Endothelial cell of umbilical vein (primary cell): ENCODE measurements at regions not wholly inside any gene's neighbourhood (a gene's known extent, or its start where the extent isn't known, plus 50 kb on each side); places are given as distances from the start of the nearest gene placed in this dataset.

Experiments
- BruUV-seq: library from RNA; stranded (reverse); fragments of 400-500 nt; replicated peaks from 2 replicates; lab custom pipeline; 2021; lab: Mats Ljungman, UMichigan
- CTCF ChIA-PET: fragments of 300-600, 350-600 bp; sonication (Branson Sonifier 250); formaldehyde crosslinking; loops from one replicate; lab custom pipeline; 2021; ENCODE audit warnings: antibody characterized with exemption, inconsistent platforms; lab: Charles Lee
- POLR2A ChIA-PET: fragments of 300-600, 350-600 bp; sonication (Branson Sonifier 250); formaldehyde crosslinking; loops from one replicate; lab custom pipeline; 2021; ENCODE audit warnings: antibody characterized with exemption, inconsistent platforms; lab: Charles Lee
- DNase-seq: peaks from one replicate; pipeline ENCODE4 v3.0.0-alpha.2; 2011; ENCODE audit warnings: low read depth, low spot score
- FAIRE-seq: peaks from 2 replicates; lab custom pipeline; 2011; peaks lifted over from hg19 to GRCh38; lab: Jason Lieb, UNC
- H2AFZ ChIP-seq: 2 replicates; pipeline ENCODE4 v1.6.0; 2012; ENCODE audit warnings: low read depth, low read length, control low read depth, inconsistent platforms
- H3K27ac ChIP-seq: 2 replicates; pipeline ENCODE4 v1.5.1; 2011; ENCODE audit warnings: low read depth, mild to moderate bottlenecking, control low read depth, low read length, moderate library complexity; ENCODE audit not compliant: insufficient read depth
- H3K27me3 ChIP-seq, 2 experiments: 2 replicates each; pipeline versions ENCODE4 v1.6.0 to v1.6.1; 2011; ENCODE audit warnings: low read length in 2 of 2, mixed read lengths in 1 of 2; ENCODE audit not compliant: control insufficient read depth in 2 of 2, insufficient read depth in 2 of 2
- H3K36me3 ChIP-seq, 2 experiments: 2 replicates in 1 of 2; 3 replicates in 1 of 2; pipeline ENCODE4 v1.5.1; 2011; ENCODE audit warnings: low read length in 2 of 2, mild to moderate bottlenecking in 1 of 2, moderate library complexity in 1 of 2; ENCODE audit not compliant: control insufficient read depth in 2 of 2, insufficient read depth in 2 of 2; ENCODE audit errors: extremely low read depth in 1 of 2
- H3K4me1 ChIP-seq: 3 replicates; pipeline ENCODE4 v1.5.1; 2011; ENCODE audit warnings: mild to moderate bottlenecking, low read length; ENCODE audit not compliant: control insufficient read depth, insufficient read depth; ENCODE audit errors: extremely low read depth
- H3K4me2 ChIP-seq: 2 replicates; pipeline ENCODE4 v1.6.1; 2011; ENCODE audit warnings: low read length, control low read depth, mixed read lengths; ENCODE audit not compliant: insufficient read depth
- H3K4me3 ChIP-seq, 3 experiments: fragments of 200-600 bp in 1 of 3; sonication (generic), shearing (Covaris generic) in 1 of 3; replicated peaks in 1 of 3; 2 replicates each; pipeline ENCODE4 v1.5.1; 2011 to 2016; ENCODE audit warnings: control low read depth in 3 of 3, low read length in 3 of 3, mild to moderate bottlenecking in 2 of 3, inconsistent platforms in 1 of 3, low read depth in 1 of 3, moderate library complexity in 1 of 3; ENCODE audit not compliant: insufficient read depth in 1 of 3
- H3K79me2 ChIP-seq: 2 replicates; pipeline ENCODE4 v1.6.0; 2012; ENCODE audit warnings: low read length, inconsistent platforms; ENCODE audit not compliant: control insufficient read depth, insufficient read depth
- H3K9ac ChIP-seq: replicated peaks from 2 replicates; pipeline ENCODE3; 2011; ENCODE audit warnings: low read length, control low read depth; ENCODE audit not compliant: insufficient read depth; ENCODE audit errors: extremely low read depth
- H3K9me1 ChIP-seq: replicated peaks from 3 replicates; pipeline ENCODE4 v1.6.0; 2011; ENCODE audit warnings: mild to moderate bottlenecking, low read length; ENCODE audit not compliant: control insufficient read depth, insufficient read depth; ENCODE audit errors: extremely low read depth
- H3K9me3 ChIP-seq: replicated peaks from 2 replicates; pipeline ENCODE4 v1.5.1; 2012; ENCODE audit warnings: low read length, inconsistent platforms; ENCODE audit not compliant: control insufficient read depth, insufficient read depth
- H4K20me1 ChIP-seq: replicated peaks from 2 replicates; pipeline ENCODE3; 2011; ENCODE audit warnings: mild to moderate bottlenecking, low read length; ENCODE audit not compliant: control insufficient read depth, insufficient read depth; ENCODE audit errors: extremely low read depth
- EZH2 ChIP-seq: IDR thresholded peaks from 2 replicates; pipeline ENCODE4 v1.6.1; 2012; ENCODE audit warnings: borderline replicate concordance, low read depth, mild to moderate bottlenecking, moderate library complexity, low read length, inconsistent platforms; ENCODE audit not compliant: severe bottlenecking
- FOS ChIP-seq: IDR thresholded peaks from 2 replicates; pipeline ENCODE4 v1.6.1; 2011; ENCODE audit warnings: mild to moderate bottlenecking, low read length, moderate library complexity, borderline replicate concordance; ENCODE audit not compliant: insufficient read depth
- GATA2 ChIP-seq: IDR thresholded peaks from 2 replicates; pipeline ENCODE4 v1.7.0; 2011; ENCODE audit warnings: low read depth, mild to moderate bottlenecking, moderate library complexity, mixed read lengths, low read length; ENCODE audit not compliant: insufficient read length, insufficient read depth
- JUN ChIP-seq: IDR thresholded peaks from 2 replicates; pipeline ENCODE4 v1.6.1; 2011; ENCODE audit warnings: borderline replicate concordance, low read depth; ENCODE audit not compliant: insufficient read length, insufficient read depth
- MYC ChIP-seq: IDR thresholded peaks from one replicate; pipeline ENCODE4 v1.6.1; 2011; ENCODE audit warnings: mild to moderate bottlenecking, low read depth, low read length
- POLR2A ChIP-seq: IDR thresholded peaks from 2 replicates; pipeline ENCODE4 v1.6.1; 2012; ENCODE audit warnings: low read depth, mild to moderate bottlenecking, control low read depth, low read length
- POLR2AphosphoS5 ChIP-seq: IDR thresholded peaks from 2 replicates; pipeline ENCODE4 v1.6.1; 2012; ENCODE audit warnings: low read depth, mild to moderate bottlenecking, control low read depth, low read length, moderate library complexity; ENCODE audit not compliant: insufficient read depth
- dilution Hi-C: fragments of 300-500 bp; cut with MboI; formaldehyde crosslinking; loops from one replicate; pipeline ENCODE4 v1.15.0; 2019; ENCODE audit warnings: low sequenced_read_pairs; ENCODE audit not compliant: extremely low pct_ligation_motif_present
- intact Hi-C: fragments of 100-400 bp; cut with micrococcal nuclease; formaldehyde crosslinking; loops from one replicate; pipeline ENCODE4 v1.10.0; 2022
- TF ChIP-seq, protein P1 (sequence below), 2 donors: IDR thresholded peaks; 1 replicate in 1 of 2; 2 replicates in 1 of 2; pipeline ENCODE4 v1.5.1; 2011; ENCODE audit warnings: low read length in 2 of 2, mild to moderate bottlenecking in 2 of 2, moderate library complexity in 2 of 2, control low read depth in 1 of 2, inconsistent platforms in 1 of 2, low read depth in 1 of 2; ENCODE audit not compliant: insufficient read depth in 1 of 2; ENCODE audit errors: extremely low read depth in 1 of 2
- TF ChIP-seq, protein P2 (sequence below): IDR thresholded peaks from 2 replicates; pipeline ENCODE4 v1.6.1; 2011; ENCODE audit not compliant: insufficient read depth, insufficient read length

DNA sequence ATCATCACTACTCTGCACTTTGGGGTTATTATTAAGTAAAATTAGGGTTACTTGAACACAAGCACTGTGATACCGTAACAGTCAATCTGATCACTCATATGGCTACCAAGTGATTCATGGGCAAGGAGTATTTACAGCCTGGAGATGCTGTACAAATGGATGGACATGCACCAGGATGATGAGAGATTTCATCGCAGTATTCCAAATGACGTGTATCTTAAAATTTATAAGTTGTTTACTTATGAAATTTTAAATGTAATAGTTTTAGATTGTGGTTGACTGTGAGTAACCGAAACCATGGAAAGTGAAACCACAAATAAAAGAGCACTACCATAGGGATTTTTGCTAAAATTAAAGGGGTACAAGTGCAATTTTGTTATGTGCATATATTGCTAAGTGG, 462.2 kb upstream of the PTGER4 start:
- intact Hi-C loops (no loop called here), dilution Hi-C loops (no loop called here)
- H4K20me1 ChIP-seq: no peaks in the 10 kb centered on the region
- TF ChIP-seq FOS: no peak
- TF ChIP-seq POLR2A: no peak
- TF ChIP-seq GATA2: no peak
- TF ChIP-seq, protein P1, sequence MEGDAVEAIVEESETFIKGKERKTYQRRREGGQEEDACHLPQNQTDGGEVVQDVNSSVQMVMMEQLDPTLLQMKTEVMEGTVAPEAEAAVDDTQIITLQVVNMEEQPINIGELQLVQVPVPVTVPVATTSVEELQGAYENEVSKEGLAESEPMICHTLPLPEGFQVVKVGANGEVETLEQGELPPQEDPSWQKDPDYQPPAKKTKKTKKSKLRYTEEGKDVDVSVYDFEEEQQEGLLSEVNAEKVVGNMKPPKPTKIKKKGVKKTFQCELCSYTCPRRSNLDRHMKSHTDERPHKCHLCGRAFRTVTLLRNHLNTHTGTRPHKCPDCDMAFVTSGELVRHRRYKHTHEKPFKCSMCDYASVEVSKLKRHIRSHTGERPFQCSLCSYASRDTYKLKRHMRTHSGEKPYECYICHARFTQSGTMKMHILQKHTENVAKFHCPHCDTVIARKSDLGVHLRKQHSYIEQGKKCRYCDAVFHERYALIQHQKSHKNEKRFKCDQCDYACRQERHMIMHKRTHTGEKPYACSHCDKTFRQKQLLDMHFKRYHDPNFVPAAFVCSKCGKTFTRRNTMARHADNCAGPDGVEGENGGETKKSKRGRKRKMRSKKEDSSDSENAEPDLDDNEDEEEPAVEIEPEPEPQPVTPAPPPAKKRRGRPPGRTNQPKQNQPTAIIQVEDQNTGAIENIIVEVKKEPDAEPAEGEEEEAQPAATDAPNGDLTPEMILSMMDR (IDR thresholded peaks at IDR 0.05; ENCODE audit: extremely low read depth in 1 of 2, insufficient read depth in 1 of 2, low read depth in 1 of 2, low read length in 2 of 2): no peak
- TF ChIP-seq JUN: no peak
- TF ChIP-seq, protein P2, sequence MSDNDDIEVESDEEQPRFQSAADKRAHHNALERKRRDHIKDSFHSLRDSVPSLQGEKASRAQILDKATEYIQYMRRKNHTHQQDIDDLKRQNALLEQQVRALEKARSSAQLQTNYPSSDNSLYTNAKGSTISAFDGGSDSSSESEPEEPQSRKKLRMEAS: no peak
- no peak for TF ChIP-seq POLR2AphosphoS5
- TF ChIP-seq MYC: no peak
- TF ChIP-seq EZH2: no peak
- no peak overlapping the region for H3K27ac ChIP-seq
- no peak overlapping the region for H3K4me2 ChIP-seq
- no peaks in the 10 kb centered on the region for H3K79me2 ChIP-seq
- no peaks in the 10 kb centered on the region for H3K9me3 ChIP-seq
- ChIA-PET CTCF (no interaction called here), POLR2A (no interaction called here)
- DNase-seq (no peak), FAIRE-seq (no peak)
- BruUV-seq: no TSS peak
- no peaks in the 10 kb centered on the region for H3K27me3 ChIP-seq
- H3K9ac ChIP-seq: no peak overlapping the region
- H3K36me3 ChIP-seq: no peaks in the 10 kb centered on the region
- no peaks in the 10 kb centered on the region for H3K4me1 ChIP-seq
- no peak overlapping the region for H2AFZ ChIP-seq
- no peaks in the 10 kb centered on the region for H3K9me1 ChIP-seq
- no peak overlapping the region for H3K4me3 ChIP-seq
